NCI-H460 (cell line): ENCODE measurements at regions not wholly inside any gene's neighbourhood (a gene's known extent, or its start where the extent isn't known, plus 50 kb on each side); places are given as distances from the start of the nearest gene placed in this dataset.

Source experiments
- DNase-seq: peaks from one replicate; pipeline ENCODE4 v3.0.0-alpha.2; 2016; ENCODE audit warnings: low read depth; ENCODE audit errors: extremely low read depth

- no peak for DNase-seq
Observed at GRCh38 chr4:52266537-52267137, 215.5 kb downstream of the SPATA18 start.

- DNase-seq: no peak
Observed at GRCh38 chr4:52269761-52270160, 218.7 kb downstream of the SPATA18 start.

GRCh38 chr4:52273885-52274284 is 222.8 kb downstream of the SPATA18 start:
- no peak for DNase-seq

DNA sequence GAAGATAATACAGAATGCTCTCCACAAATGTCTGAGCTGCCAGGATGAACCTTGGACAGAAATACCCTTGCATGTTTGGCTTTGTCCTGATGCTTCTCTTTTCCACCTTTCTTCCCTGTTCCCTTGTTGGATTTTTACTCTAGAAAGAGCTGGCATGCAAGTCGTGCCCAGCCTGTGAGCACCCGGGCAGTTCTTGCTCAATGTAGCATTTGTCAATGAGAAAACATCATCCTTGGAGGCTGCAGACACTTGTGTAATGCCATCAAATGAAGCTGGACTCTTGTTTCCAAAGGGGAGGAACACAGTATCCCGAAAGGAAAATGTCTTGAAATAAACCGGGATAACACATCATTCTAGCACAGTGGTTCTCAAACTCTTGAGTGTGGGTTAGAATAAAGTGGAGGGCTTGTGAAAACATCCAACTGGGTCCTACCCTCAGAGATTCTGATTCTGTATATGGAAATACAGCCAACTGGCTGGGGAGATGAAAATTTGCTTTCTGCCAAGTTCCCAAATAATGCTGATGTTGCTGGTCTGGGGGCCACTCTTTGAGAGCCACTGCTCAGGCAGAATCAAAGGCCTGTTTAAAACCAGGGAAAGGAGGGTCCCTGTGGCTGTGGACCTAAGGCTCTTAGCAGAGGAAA is 237.2 kb downstream of the SPATA18 start:
- no peak for DNase-seq

- no peak for DNase-seq
Observed at GRCh38 chr4:52290466-52290865, 239.4 kb downstream of the SPATA18 start.

DNA sequence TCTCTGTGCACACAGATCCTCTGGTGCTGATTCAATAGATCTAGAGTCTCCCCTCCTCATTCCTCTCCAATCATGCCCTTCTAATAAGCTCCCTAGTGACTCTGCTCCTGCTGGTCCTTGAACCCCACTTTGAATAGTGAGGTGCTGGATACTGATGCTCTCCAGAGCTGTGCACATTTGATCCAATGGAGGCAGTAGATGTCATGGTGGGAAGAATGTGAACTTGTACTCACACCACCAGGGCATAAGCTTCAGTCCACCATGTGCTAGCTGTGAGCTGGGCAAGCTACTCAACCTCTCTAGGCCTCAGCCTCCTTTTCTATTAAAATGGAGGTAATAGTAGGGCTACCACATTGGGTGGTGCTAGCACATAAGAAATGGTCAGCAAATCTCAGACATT is 241.1 kb downstream of the SPATA18 start:
- no peak for DNase-seq

- no peak for DNase-seq
Observed at GRCh38 chr4:52296341-52296740, 245.2 kb downstream of the SPATA18 start.

- no peak for DNase-seq
Observed at GRCh38 chr4:52298444-52298843, 247.3 kb downstream of the SPATA18 start.

- DNase-seq: no peak
Observed at GRCh38 chr4:52299120-52299519, 248.0 kb downstream of the SPATA18 start.

DNA sequence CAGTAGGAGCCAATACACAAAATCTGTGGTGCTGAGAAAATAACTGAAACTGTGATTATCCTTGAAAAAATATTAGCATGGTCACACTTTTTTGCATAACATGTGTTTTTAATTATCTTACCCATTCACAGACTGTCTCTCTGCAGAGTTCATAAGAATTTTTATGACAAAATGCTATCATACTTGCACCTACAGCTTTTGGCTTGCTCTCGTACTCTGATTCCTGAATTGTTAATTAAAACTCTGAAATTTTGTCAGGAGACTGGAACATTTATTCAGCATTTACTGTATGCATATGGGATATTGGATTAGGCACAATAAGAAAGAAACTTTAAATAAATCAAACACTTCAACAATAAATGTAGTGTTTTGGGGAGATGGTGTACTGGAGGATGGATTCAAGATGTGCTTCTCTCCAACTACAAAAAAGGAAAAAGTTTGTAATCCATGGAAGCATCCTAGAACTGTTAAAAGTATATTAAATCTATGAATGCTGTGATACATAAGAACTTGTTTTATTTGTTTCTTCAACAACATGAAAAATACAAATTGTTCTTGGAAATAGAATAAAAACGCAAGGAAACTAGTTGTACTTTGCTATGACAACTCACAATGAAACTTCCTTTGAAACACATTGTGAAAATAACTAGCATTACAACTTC is 260.5 kb downstream of the SPATA18 start:
- no peak for DNase-seq

GRCh38 chr4:52312722-52313121 is 261.6 kb downstream of the SPATA18 start:
- no peak for DNase-seq

DNA sequence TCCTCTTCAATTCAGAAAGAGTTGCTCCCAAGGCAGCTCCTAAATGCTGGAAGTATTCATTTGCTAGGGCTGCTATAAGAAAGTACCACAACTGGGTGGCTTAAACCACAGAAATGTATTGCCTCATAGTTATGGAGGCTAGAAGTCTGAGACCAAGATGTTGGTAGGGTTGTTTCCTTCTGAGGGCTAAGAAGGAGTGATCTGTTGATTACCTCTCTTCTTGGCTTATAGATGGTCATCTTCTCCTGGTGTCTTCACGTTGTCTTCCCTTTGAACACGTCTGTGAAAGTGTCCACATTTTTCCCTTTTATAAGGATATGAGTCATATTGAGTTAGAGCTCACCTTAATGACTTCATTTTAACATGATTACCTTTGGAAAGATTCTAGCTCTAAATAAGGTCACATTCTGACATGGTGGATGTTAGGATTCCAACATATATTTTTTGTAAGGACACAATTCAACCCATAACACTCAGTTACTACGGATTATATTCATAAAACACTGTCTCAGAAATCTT is 266.3 kb downstream of the SPATA18 start:
- DNase-seq: no peak

GRCh38 chr4:52317981-52318380 is 266.9 kb downstream of the SPATA18 start:
- no peak for DNase-seq

- no peak for DNase-seq
Observed at GRCh38 chr4:52329894-52330293, 278.8 kb downstream of the SPATA18 start.

GRCh38 chr4:52343595-52343994 is 292.5 kb downstream of the SPATA18 start:
- DNase-seq: no peak

DNA sequence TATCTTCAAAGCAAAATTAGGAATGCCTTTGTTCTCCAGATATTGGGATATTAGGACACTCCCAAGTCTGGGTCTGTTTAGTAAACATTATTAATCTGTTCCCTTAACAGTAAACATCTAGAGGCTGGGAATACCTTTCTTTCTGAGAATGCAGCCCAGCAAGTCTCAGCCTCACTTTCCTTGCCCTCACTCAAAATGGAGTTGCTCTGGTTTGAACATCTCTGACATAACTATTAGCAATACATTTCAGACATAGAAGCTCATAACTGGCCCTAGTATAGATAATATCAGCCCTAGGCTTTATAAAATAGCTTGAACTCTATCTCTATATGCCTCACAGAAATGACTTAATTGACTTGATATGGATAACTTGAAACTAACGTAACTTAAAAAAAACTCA is 299.8 kb downstream of the SPATA18 start:
- no peak for DNase-seq

- no peak for DNase-seq
Observed at GRCh38 chr4:52358366-52358765, 300.7 kb downstream of the USP46 start.

GRCh38 chr4:52358883-52359321 is 300.2 kb downstream of the USP46 start:
- DNase-seq: no peak

GRCh38 chr4:52366191-52366590 is 292.9 kb downstream of the USP46 start:
- DNase-seq: no peak

DNA sequence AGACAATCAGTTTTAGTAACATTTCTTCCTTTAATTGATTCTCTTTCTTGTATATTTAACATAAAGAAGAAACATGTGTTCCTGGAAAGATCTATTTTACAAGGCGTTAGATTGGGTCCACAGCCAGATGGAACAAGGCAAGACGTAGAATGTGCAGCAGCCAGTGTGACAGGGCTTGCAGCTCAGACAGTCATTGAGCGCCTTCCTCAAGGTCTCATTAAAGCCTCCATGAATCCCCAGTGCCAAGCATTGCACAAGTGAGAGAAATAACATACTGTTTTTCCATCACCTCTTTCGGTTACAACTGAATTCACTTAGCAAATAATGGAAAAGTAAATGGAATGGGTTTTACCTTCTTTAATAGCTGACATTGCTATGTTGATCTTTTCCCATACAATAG is 292.5 kb downstream of the USP46 start:
- no peak for DNase-seq

- DNase-seq: no peak
Observed at GRCh38 chr4:52367282-52367830, 291.7 kb downstream of the USP46 start.

GRCh38 chr4:52368895-52369294 is 290.2 kb downstream of the USP46 start:
- DNase-seq: no peak
